GM23338 (cell line): ENCODE measurements at regions not wholly inside any gene's neighbourhood (a gene's known extent, or its start where the extent isn't known, plus 50 kb on each side); places are given as distances from the start of the nearest gene placed in this dataset.

ENCODE experiments used
- ATAC-seq: fragments of 200-7000 bp; cut with Tn5 transposase; 3 replicates; pipeline ENCODE4 v1.9.1; 2020
- DNase-seq: peaks from one replicate; pipeline ENCODE4 v3.0.0-alpha.2; 2015; ENCODE audit warnings: low spot score
- H2AFZ ChIP-seq: fragments of 200-600 bp; sonication (generic); 2 replicates; pipeline ENCODE4 v1.8.0; 2016; ENCODE audit warnings: antibody characterized with exemption, mild to moderate bottlenecking, moderate library complexity
- H3F3A ChIP-seq: fragments of 200-600 bp; sonication (generic); replicated peaks from 2 replicates; pipeline ENCODE4 v1.8.0; 2017; ENCODE audit warnings: antibody characterized with exemption, mixed run types, low read depth
- H3K27ac ChIP-seq: fragments of 200-600 bp; sonication (generic); 2 replicates; pipeline ENCODE4 v1.6.1; 2016; ENCODE audit warnings: low read depth
- H3K27me3 ChIP-seq: fragments of 200-600 bp; sonication (generic); 2 replicates; pipeline ENCODE4 v1.8.0; 2016; ENCODE audit warnings: mild to moderate bottlenecking, mixed run types, moderate library complexity; ENCODE audit not compliant: insufficient read depth
- H3K36me3 ChIP-seq: fragments of 200-600 bp; sonication (generic); 2 replicates; pipeline ENCODE4 v1.8.0; 2016; ENCODE audit warnings: mild to moderate bottlenecking; ENCODE audit not compliant: insufficient read depth
- H3K4me1 ChIP-seq: fragments of 200-600 bp; sonication (generic); 2 replicates; pipeline ENCODE4 v1.8.0; 2016; ENCODE audit warnings: mild to moderate bottlenecking, moderate library complexity; ENCODE audit not compliant: insufficient read depth
- H3K4me2 ChIP-seq: fragments of 200-600 bp; sonication (generic); 2 replicates; pipeline ENCODE4 v1.7.1; 2017; ENCODE audit warnings: mixed run types
- H3K4me3 ChIP-seq: fragments of 200-600 bp; sonication (generic); 2 replicates; pipeline ENCODE4 v1.6.1; 2016; ENCODE audit warnings: mixed run types
- H3K79me2 ChIP-seq: fragments of 200-600 bp; sonication (generic); replicated peaks from 2 replicates; pipeline ENCODE4 v1.8.0; 2017; ENCODE audit warnings: mild to moderate bottlenecking; ENCODE audit not compliant: insufficient read depth
- H3K9me2 ChIP-seq: fragments of 200-600 bp; sonication (generic); 2 replicates; pipeline ENCODE4 v1.8.0; 2017; ENCODE audit not compliant: insufficient read depth
- H4K20me1 ChIP-seq: fragments of 200-600 bp; sonication (generic); replicated peaks from 2 replicates; pipeline ENCODE4 v1.8.0; 2017; ENCODE audit warnings: mild to moderate bottlenecking; ENCODE audit not compliant: insufficient read depth
- H3K27ac Mint-ChIP-seq: 2 replicates; pipeline ENCODE4 v1.8.0; 2020; ENCODE audit warnings: inconsistent platforms, mild to moderate bottlenecking, moderate library complexity, mixed read lengths
- H3K27me3 Mint-ChIP-seq: 3 replicates; pipeline ENCODE4 v1.8.0; 2022; ENCODE audit warnings: low read depth, mild to moderate bottlenecking, moderate library complexity, mixed read lengths, inconsistent platforms; ENCODE audit not compliant: insufficient read depth, poor library complexity
- H3K36me3 Mint-ChIP-seq: 3 replicates; pipeline ENCODE4 v1.8.0; 2021; ENCODE audit warnings: low read depth, mild to moderate bottlenecking, inconsistent platforms, moderate library complexity, mixed read lengths
- H3K4me1 Mint-ChIP-seq: 3 replicates; pipeline ENCODE4 v1.8.0; 2020; ENCODE audit warnings: mild to moderate bottlenecking, inconsistent platforms, mixed read lengths
- H3K4me3 Mint-ChIP-seq: 3 replicates; pipeline ENCODE4 v1.8.0; 2021; ENCODE audit warnings: moderate library complexity, mild to moderate bottlenecking, inconsistent platforms, mixed read lengths
- H3K9me3 Mint-ChIP-seq: 3 replicates; pipeline ENCODE4 v1.8.0; 2020; ENCODE audit warnings: moderate library complexity, mild to moderate bottlenecking, inconsistent platforms, mixed read lengths
- CREB1 ChIP-seq: fragments of 250-450 bp; sonication (Bioruptor Pico); IDR thresholded peaks from 2 replicates; pipeline ENCODE4 v1.5.0; 2020; ENCODE audit warnings: low read depth, mild to moderate bottlenecking, moderate library complexity
- CTCF ChIP-seq, 2 experiments: fragments of 200-600 bp in 1 of 2; sonication (generic) in 1 of 2; conservative IDR thresholded peaks; 2 replicates each; pipeline versions ENCODE4 v1.5.1 to v1.6.1; 2016 to 2017; ENCODE audit warnings: antibody characterized with exemption in 2 of 2, low read depth in 2 of 2, mild to moderate bottlenecking in 2 of 2, moderate library complexity in 1 of 2
- ETS1 ChIP-seq: IDR thresholded peaks from 2 replicates; pipeline ENCODE4 v1.6.1; 2016; ENCODE audit warnings: antibody characterized with exemption
- EZH2 ChIP-seq: fragments of 200-600 bp; sonication (generic); IDR thresholded peaks from one replicate; pipeline ENCODE4 v1.8.0; 2017; ENCODE audit warnings: antibody characterized with exemption, mild to moderate bottlenecking, low read depth; ENCODE audit not compliant: unreplicated experiment
- EZH2phosphoT487 ChIP-seq: fragments of 200-600 bp; sonication (generic); IDR thresholded peaks from one replicate; pipeline ENCODE4 v1.8.1; 2018; ENCODE audit warnings: antibody characterized with exemption; ENCODE audit not compliant: unreplicated experiment
- JUNB ChIP-seq: IDR thresholded peaks from one replicate; pipeline ENCODE4 v1.6.1; 2016; ENCODE audit warnings: antibody characterized with exemption; ENCODE audit not compliant: unreplicated experiment
- NANOG ChIP-seq: IDR thresholded peaks from 2 replicates; pipeline ENCODE4 v1.6.1; 2016; ENCODE audit warnings: antibody characterized with exemption, borderline replicate concordance
- REST ChIP-seq: IDR thresholded peaks from one replicate; pipeline ENCODE4 v1.6.1; 2018; ENCODE audit warnings: antibody characterized with exemption; ENCODE audit not compliant: unreplicated experiment
- STAT1 ChIP-seq: IDR thresholded peaks from one replicate; pipeline ENCODE4 v1.6.1; 2016; ENCODE audit warnings: antibody characterized with exemption; ENCODE audit not compliant: unreplicated experiment
- ZNF114 ChIP-seq: fragments of 250-450 bp; sonication (Bioruptor Pico); IDR thresholded peaks from 2 replicates; pipeline ENCODE4 v1.5.0; 2020; ENCODE audit warnings: mild to moderate bottlenecking, moderate library complexity
- ZNF331 ChIP-seq: fragments of 250-450 bp; sonication (Bioruptor Pico); IDR thresholded peaks from 2 replicates; pipeline ENCODE4 v1.5.0; 2020; ENCODE audit warnings: low read depth, mild to moderate bottlenecking, moderate library complexity
- ZNF462 ChIP-seq: fragments of 250-450 bp; sonication (Bioruptor Pico); IDR thresholded peaks from 2 replicates; pipeline ENCODE4 v1.5.0; 2020; ENCODE audit warnings: mild to moderate bottlenecking, moderate library complexity

- peaks cover 12% of the 10 kb centered on the region for H3K9me2 ChIP-seq
- no peaks in the 10 kb centered on the region for H3F3A ChIP-seq
- H3K27me3 Mint-ChIP-seq, result no peaks in the 10 kb centered on the region
- no peak overlapping the region for H3K4me3 Mint-ChIP-seq
- no peaks in the 10 kb centered on the region for H3K27me3 ChIP-seq
- H3K4me1 Mint-ChIP-seq, result no peaks in the 10 kb centered on the region
- H3K36me3 ChIP-seq, result no peaks in the 10 kb centered on the region
- TF ChIP-seq ZNF331 (CRISPR knock-in tag) (no peak), CREB1 (CRISPR knock-in tag) (no peak), CTCF (conservative IDR thresholded peaks at IDR 0.05; ENCODE audit: low read depth in 2 of 2) (no peak), ZNF462 (CRISPR knock-in tag) (no peak), ZNF114 (CRISPR knock-in tag) (no peak), JUNB (no peak), REST (no peak), EZH2 (no peak), STAT1 (no peak), NANOG (no peak), ETS1 (no peak), EZH2phosphoT487 (no peak)
- no peaks in the 10 kb centered on the region for H4K20me1 ChIP-seq
- peaks cover 82% of the 10 kb centered on the region for H3K9me3 Mint-ChIP-seq
- H3K27ac Mint-ChIP-seq, result no peak overlapping the region
- H3K27ac ChIP-seq, result no peak overlapping the region
- no peaks in the 10 kb centered on the region for H3K79me2 ChIP-seq
- ATAC-seq, result no peak
- DNase-seq, result no peak
- no peak overlapping the region for H3K4me3 ChIP-seq
- no peaks in the 10 kb centered on the region for H3K4me1 ChIP-seq
- peaks cover 14% of the 10 kb centered on the region for H3K36me3 Mint-ChIP-seq
- H3K4me2 ChIP-seq, result no peak overlapping the region
- no peak overlapping the region for H2AFZ ChIP-seq
Observed at GRCh38 chr15:45863881-45864580, 229.2 kb downstream of the SQOR start.
